ENCODE measurements at regions not wholly inside any gene's neighbourhood (a gene's known extent, or its start where the extent isn't known, plus 50 kb on each side); places are given as distances from the start of the nearest gene placed in this dataset.

GRCh38 chr3:28980131-28980530 is 300.7 kb upstream of the RBMS3 start:
- H3K4me1 Mint-ChIP-seq (ENCODE audit: low read depth, unreplicated experiment): no peaks in the 10 kb centered on the region
- no peak overlapping the region for H3K27ac Mint-ChIP-seq (ENCODE audit: unreplicated experiment)
- H3K27me3 Mint-ChIP-seq (ENCODE audit: unreplicated experiment): no peaks in the 10 kb centered on the region
- no peak overlapping the region for H3K4me3 Mint-ChIP-seq (ENCODE audit: low read depth, unreplicated experiment)
- no peaks in the 10 kb centered on the region for H3K36me3 Mint-ChIP-seq (ENCODE audit: insufficient read depth, unreplicated experiment)
- no peak for DNase-seq
- H3K9me3 Mint-ChIP-seq (ENCODE audit: low read depth, unreplicated experiment): peaks cover 4% of the 10 kb centered on the region
- CTCF ChIA-PET: no interaction called here
- no TSS peak for BruUV-seq (replicated peaks)
- intact Hi-C loops (cut with micrococcal nuclease; ENCODE audit: unreplicated experiment): no loop called here
- no peak for TF ChIP-seq CTCF (IDR thresholded peaks at IDR 0.05; ENCODE audit: unreplicated experiment)

DNA sequence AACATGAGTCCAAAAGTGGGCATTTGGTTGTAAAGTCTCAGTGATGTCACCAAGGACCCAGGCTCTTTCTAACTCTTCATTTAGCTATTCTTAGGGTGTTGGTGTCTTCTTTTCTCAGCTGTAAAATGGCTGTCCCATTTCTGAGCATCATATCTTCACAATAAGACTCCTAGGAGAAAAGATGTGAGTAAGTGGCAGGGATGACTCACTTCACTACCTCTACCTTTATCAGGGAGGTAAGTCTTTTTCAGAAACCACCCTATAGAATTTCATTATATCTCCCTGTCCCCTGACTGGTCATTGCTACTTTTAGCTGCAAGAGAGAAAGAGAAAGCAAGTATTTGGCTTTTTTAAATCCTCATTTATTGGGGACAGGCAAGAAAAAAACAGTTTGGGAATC is 300.2 kb upstream of the RBMS3 start:
- H3K27me3 Mint-ChIP-seq (ENCODE audit: unreplicated experiment): no peaks in the 10 kb centered on the region
- TF ChIP-seq CTCF (IDR thresholded peaks at IDR 0.05; ENCODE audit: unreplicated experiment): no peak
- intact Hi-C loops (cut with micrococcal nuclease; ENCODE audit: unreplicated experiment): no loop called here
- CTCF ChIA-PET: no interaction called here
- no TSS peak for BruUV-seq (replicated peaks)
- no peaks in the 10 kb centered on the region for H3K36me3 Mint-ChIP-seq (ENCODE audit: insufficient read depth, unreplicated experiment)
- no peaks in the 10 kb centered on the region for H3K4me1 Mint-ChIP-seq (ENCODE audit: low read depth, unreplicated experiment)
- H3K9me3 Mint-ChIP-seq (ENCODE audit: low read depth, unreplicated experiment): peaks cover 4% of the 10 kb centered on the region
- no peak for DNase-seq
- no peak overlapping the region for H3K27ac Mint-ChIP-seq (ENCODE audit: unreplicated experiment)
- H3K4me3 Mint-ChIP-seq (ENCODE audit: low read depth, unreplicated experiment): no peak overlapping the region

DNA sequence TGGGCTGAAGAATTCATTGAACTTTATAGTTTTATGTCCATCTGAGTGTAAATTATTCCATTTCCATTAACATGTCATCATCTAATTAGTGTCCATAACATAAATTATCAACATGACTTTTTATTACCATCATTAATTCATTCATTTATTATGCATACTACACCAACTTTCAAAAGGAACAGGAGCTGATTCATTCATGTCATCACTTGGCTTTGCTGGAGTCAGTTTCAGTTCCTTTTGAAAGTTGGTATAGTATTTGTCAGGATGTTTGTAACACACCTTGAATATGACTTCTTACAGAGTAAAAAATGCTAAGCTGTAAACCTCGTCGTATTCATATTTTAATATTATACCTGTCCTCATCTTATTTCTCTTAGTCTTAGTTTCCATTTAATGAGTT is 298.0 kb upstream of the RBMS3 start:
- no peak overlapping the region for H3K27ac Mint-ChIP-seq (ENCODE audit: unreplicated experiment)
- no TSS peak for BruUV-seq (replicated peaks)
- CTCF ChIA-PET: no interaction called here
- H3K4me3 Mint-ChIP-seq (ENCODE audit: low read depth, unreplicated experiment): no peak overlapping the region
- no peaks in the 10 kb centered on the region for H3K36me3 Mint-ChIP-seq (ENCODE audit: insufficient read depth, unreplicated experiment)
- no peaks in the 10 kb centered on the region for H3K27me3 Mint-ChIP-seq (ENCODE audit: unreplicated experiment)
- no peak for TF ChIP-seq CTCF (IDR thresholded peaks at IDR 0.05; ENCODE audit: unreplicated experiment)
- H3K9me3 Mint-ChIP-seq (ENCODE audit: low read depth, unreplicated experiment): no peaks in the 10 kb centered on the region
- DNase-seq: no peak
- H3K4me1 Mint-ChIP-seq (ENCODE audit: low read depth, unreplicated experiment): no peaks in the 10 kb centered on the region
- intact Hi-C loops (cut with micrococcal nuclease; ENCODE audit: unreplicated experiment): no loop called here

GRCh38 chr3:28986922-28987321 is 293.9 kb upstream of the RBMS3 start:
- Mint-ChIP-seq H3K27me3 (ENCODE audit: unreplicated experiment) (no peaks in the 10 kb centered on the region), H3K27ac (ENCODE audit: unreplicated experiment) (no peak overlapping the region), H3K9me3 (ENCODE audit: low read depth, unreplicated experiment) (no peaks in the 10 kb centered on the region), H3K4me1 (ENCODE audit: low read depth, unreplicated experiment) (no peaks in the 10 kb centered on the region), H3K4me3 (ENCODE audit: low read depth, unreplicated experiment) (no peak overlapping the region), H3K36me3 (ENCODE audit: insufficient read depth, unreplicated experiment) (no peaks in the 10 kb centered on the region)
- DNase-seq: no peak
- CTCF ChIA-PET: no interaction called here
- TF ChIP-seq CTCF (IDR thresholded peaks at IDR 0.05; ENCODE audit: unreplicated experiment): no peak
- BruUV-seq (replicated peaks): no TSS peak
- intact Hi-C loops (cut with micrococcal nuclease; ENCODE audit: unreplicated experiment): no loop called here

Data from Calu3 (cell line).